ENCODE measurements at regions not wholly inside any gene's neighbourhood (a gene's known extent, or its start where the extent isn't known, plus 50 kb on each side); places are given as distances from the start of the nearest gene placed in this dataset.

- TF ChIP-seq ZNF589 (CRISPR knock-in tag; IDR thresholded peaks at IDR 0.05; ENCODE audit: low read depth): no peak
- TF ChIP-seq SPI1 (IDR thresholded peaks at IDR 0.05; ENCODE audit: borderline replicate concordance, low read depth, low read length): no peak
- TF ChIP-seq TRIM24 (IDR thresholded peaks at IDR 0.05): no peak
- TF ChIP-seq, protein P1, sequence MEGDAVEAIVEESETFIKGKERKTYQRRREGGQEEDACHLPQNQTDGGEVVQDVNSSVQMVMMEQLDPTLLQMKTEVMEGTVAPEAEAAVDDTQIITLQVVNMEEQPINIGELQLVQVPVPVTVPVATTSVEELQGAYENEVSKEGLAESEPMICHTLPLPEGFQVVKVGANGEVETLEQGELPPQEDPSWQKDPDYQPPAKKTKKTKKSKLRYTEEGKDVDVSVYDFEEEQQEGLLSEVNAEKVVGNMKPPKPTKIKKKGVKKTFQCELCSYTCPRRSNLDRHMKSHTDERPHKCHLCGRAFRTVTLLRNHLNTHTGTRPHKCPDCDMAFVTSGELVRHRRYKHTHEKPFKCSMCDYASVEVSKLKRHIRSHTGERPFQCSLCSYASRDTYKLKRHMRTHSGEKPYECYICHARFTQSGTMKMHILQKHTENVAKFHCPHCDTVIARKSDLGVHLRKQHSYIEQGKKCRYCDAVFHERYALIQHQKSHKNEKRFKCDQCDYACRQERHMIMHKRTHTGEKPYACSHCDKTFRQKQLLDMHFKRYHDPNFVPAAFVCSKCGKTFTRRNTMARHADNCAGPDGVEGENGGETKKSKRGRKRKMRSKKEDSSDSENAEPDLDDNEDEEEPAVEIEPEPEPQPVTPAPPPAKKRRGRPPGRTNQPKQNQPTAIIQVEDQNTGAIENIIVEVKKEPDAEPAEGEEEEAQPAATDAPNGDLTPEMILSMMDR (IDR thresholded peaks at IDR 0.05 in 2 of 3, conservative IDR thresholded peaks at IDR 0.05 in 1 of 3; ENCODE audit: insufficient read depth in 2 of 3, low read depth in 1 of 3, low read length in 3 of 3): no peak
- TF ChIP-seq NR3C1 (CRISPR knock-in tag; IDR thresholded peaks at IDR 0.05): no peak
- no peak for TF ChIP-seq CEBPB (tag; IDR thresholded peaks at IDR 0.05)
These were observed 76.8 kb upstream of the NXT1 start for GRCh38 chr20:23273776-23274175.
